Right hindlimb (tissue), 1 donor: ENCODE measurements at regions not wholly inside any gene's neighbourhood (a gene's known extent, or its start where the extent isn't known, plus 50 kb on each side); places are given as distances from the start of the nearest gene placed in this dataset.

ENCODE experiments used
- DNase-seq: peaks from one replicate; pipeline ENCODE4 v3.0.0-alpha.2; 2018

- DNase-seq = no peak
Measured at GRCh38 chr2:12300019-12300602, 416.6 kb upstream of the TRIB2 start.

- DNase-seq = no peak
Measured at GRCh38 chr2:12300927-12301326, 415.8 kb upstream of the TRIB2 start.

- no peak for DNase-seq
Measured at GRCh38 chr2:12302140-12302539, 414.6 kb upstream of the TRIB2 start.

GRCh38 chr2:12302691-12303090 lies 414.0 kb upstream of the TRIB2 start:
- DNase-seq = no peak

GRCh38 chr2:12303181-12304030 lies 413.3 kb upstream of the TRIB2 start:
- no peak for DNase-seq

- DNase-seq = no peak
Measured at GRCh38 chr2:12304564-12305171, 412.1 kb upstream of the TRIB2 start.

- no peak for DNase-seq
Measured at GRCh38 chr2:12305931-12306330, 410.8 kb upstream of the TRIB2 start.

- DNase-seq = no peak
Measured at GRCh38 chr2:12310399-12310798, 406.3 kb upstream of the TRIB2 start.

- peak; percentile 54 for DNase-seq
Measured at GRCh38 chr2:12313445-12314126, 403.1 kb upstream of the TRIB2 start.

- DNase-seq = no peak
Measured at GRCh38 chr2:12314127-12314760, 402.5 kb upstream of the TRIB2 start.

GRCh38 chr2:12315224-12315623 lies 401.5 kb upstream of the TRIB2 start:
- no peak for DNase-seq

- DNase-seq = no peak
Measured at GRCh38 chr2:12316476-12316875, 400.3 kb upstream of the TRIB2 start.

- no peak for DNase-seq
Measured at GRCh38 chr2:12317286-12317685, 399.4 kb upstream of the TRIB2 start.

GRCh38 chr2:12317814-12318426 lies 398.8 kb upstream of the TRIB2 start:
- no peak for DNase-seq

- peak; percentile 54 for DNase-seq
Measured at GRCh38 chr2:12318427-12319057, 398.2 kb upstream of the TRIB2 start.

GRCh38 chr2:12320027-12320734 lies 396.6 kb upstream of the TRIB2 start:
- no peak for DNase-seq

GRCh38 chr2:12320991-12321641 lies 395.6 kb upstream of the TRIB2 start:
- peak; percentile 83 for DNase-seq

- DNase-seq = no peak
Measured at GRCh38 chr2:12321886-12322285, 394.9 kb upstream of the TRIB2 start.

GRCh38 chr2:12325806-12326205 lies 390.9 kb upstream of the TRIB2 start:
- DNase-seq = no peak

- DNase-seq = no peak
Measured at GRCh38 chr2:12326449-12327190, 390.1 kb upstream of the TRIB2 start.
